HuH-7 (cell line): ENCODE measurements at regions not wholly inside any gene's neighbourhood (a gene's known extent, or its start where the extent isn't known, plus 50 kb on each side); places are given as distances from the start of the nearest gene placed in this dataset.

Experiments
- DNase-seq: peaks from one replicate; pipeline ENCODE4 v3.0.0; 2011; ENCODE audit warnings: low spot score

- no peak for DNase-seq
These were observed 61.9 kb upstream of the CIBAR2 start for GRCh38 chr16:85173981-85174751.

GRCh38 chr16:85174871-85175723, 62.8 kb upstream of the CIBAR2 start:
- no peak for DNase-seq

DNA sequence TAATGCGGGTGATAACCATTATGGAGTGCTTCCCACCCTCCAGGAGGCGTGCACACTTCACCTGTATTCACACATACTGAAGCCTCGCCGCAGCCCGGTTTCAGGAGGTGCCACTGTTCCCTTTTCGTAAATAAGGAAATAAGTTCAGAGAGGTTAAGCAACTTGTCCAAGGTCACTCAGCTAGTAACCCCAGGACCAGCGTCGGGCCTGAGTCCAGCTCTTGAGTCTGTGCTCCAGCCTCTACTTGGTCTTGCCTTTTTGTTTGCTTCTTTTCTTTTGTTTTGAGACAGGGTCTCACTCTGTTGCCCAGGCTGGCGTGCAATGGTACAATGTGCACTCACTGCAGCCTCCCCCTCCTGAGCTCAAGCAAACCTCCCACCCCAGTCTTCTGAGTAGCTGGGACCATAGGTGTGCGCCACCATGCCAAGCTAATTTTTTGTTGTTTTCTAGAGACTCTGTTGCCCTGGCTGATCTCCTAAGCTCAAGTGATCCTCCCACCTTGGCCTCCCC, 63.5 kb upstream of the CIBAR2 start:
- DNase-seq = no peak

DNA sequence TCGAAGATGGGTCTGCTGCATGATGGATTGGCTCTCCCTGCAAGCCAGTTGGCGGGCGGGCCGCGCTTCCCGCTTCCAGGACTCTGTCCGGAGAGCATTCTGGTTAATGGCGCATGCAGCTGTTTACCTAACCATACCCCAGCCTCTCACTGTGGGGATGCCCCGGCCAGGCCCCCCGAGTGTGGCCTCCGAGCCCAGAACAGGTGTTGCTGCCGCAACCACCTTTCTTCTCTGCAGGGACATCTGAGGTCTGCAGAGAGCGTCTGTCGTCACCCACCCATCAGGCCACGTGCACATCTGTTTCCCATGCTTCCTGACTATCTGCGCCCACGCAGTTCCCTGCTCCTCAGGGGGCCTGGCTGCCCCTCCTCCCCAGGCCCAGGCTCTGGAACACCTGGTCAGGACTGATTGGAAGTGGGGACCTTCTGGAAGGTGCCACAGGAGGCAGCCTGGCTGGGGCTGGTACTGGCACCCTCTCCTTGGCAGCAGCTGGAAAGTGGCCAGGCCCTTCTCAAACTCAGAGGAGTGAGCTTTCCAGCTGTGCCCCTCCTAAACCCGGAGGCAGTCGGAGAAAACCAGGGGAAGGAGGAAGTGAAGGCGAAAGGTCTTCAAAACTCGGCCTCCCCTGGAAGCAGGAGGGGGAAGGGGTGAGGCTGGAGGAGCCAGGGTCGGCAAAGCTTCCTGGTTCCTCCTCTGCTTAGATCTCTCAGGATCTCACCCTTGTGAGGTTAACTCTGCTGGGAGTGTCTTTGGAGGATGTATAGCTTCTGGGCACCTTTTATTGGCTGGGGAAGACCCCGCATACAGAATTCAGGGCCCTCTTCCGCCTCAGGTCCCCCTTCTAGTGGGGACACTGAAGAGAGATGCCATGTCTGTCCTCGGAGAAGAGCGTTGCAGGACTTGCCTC, 64.5 kb upstream of the CIBAR2 start:
- DNase-seq = no peak

DNA sequence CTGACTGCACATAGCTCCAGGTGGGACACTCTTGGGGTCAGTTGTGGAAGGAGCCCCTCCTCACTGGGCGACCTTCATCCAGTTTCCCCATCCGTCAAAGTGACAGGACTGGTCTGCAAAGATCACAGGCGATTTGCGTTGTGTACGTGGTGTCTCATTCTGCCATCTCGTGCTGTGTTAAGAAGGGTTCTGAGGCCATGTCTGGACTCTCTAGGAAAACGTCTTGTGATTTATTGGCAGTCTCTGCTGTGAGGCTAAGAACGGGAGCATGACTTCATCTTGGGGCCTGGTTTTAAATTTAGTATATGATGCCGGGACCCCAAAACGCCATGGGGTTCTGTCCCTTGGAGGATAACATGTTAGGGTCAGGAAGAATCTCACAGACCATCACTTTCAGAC, 65.2 kb upstream of the CIBAR2 start:
- DNase-seq = no peak

GRCh38 chr16:85178006-85178591, 65.8 kb upstream of the CIBAR2 start:
- no peak for DNase-seq

DNA sequence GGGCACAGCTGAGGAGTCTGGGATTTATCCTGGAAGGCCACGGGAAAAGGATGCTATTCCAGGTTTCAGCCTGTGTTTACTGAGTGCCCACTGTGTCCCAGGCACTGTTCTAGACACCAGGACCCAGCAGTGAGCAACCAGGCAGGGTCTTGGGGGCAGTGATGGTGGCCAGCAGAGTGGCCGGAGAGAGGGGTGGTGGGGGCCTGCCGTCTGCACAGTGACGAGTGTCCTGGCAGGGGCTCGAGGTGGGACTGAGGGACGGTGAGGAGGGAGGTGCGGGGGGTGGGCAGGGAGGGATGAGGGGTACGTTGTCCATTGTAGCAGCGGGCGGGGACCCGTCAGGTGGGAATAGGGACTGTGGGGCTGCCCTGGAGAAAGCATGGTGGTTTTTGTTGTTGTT, 66.3 kb upstream of the CIBAR2 start:
- no peak for DNase-seq

- DNase-seq = no peak
These were observed 67.2 kb upstream of the CIBAR2 start for GRCh38 chr16:85179344-85180046.

- no peak for DNase-seq
These were observed 68.0 kb upstream of the CIBAR2 start for GRCh38 chr16:85180047-85180826.

- DNase-seq = no peak
These were observed 68.8 kb upstream of the CIBAR2 start for GRCh38 chr16:85180827-85181738.

- DNase-seq = no peak
These were observed 69.5 kb upstream of the CIBAR2 start for GRCh38 chr16:85181739-85182129.

DNA sequence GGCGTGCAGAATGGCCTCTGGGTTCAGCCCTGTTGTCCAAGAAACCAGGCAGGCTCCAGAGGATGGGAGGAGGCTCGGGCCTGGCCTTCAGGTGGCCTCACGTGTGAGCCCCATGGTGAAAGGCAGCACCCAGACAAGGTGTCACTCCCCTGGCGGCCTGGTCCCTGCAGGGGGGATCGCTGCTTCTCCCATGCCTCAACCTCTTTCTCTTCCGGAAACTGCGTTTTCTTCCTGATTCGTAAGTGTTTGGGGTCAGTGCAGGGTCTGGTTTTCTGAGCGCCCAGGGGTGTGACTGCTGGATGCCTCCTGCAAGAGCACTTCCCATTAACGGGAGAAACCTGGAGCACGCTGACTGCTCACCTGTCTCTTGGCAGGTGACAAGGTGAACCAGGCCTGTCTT, 70.0 kb upstream of the CIBAR2 start:
- DNase-seq = no peak

GRCh38 chr16:85182774-85183173, 70.5 kb upstream of the CIBAR2 start:
- no peak for DNase-seq

DNA sequence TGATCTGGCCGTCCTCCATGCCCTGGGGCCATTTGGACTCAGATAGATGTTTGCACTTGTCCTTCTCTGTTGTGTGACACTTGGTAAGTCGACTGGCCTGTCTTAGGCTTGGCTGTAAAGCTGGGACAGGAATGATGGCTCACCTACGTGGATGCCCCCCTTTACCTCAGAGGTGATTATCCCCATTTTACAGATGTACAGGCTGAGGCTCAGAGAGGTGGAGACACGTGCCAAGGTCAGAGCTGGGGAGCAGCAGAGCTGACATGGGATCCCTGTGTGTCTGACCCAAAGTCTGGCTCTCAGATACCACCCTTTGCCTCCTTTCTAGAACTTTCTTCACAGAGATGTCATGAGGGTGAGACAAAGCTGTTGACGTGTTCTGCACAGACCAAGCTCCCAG, 71.3 kb upstream of the CIBAR2 start:
- DNase-seq = no peak

DNA sequence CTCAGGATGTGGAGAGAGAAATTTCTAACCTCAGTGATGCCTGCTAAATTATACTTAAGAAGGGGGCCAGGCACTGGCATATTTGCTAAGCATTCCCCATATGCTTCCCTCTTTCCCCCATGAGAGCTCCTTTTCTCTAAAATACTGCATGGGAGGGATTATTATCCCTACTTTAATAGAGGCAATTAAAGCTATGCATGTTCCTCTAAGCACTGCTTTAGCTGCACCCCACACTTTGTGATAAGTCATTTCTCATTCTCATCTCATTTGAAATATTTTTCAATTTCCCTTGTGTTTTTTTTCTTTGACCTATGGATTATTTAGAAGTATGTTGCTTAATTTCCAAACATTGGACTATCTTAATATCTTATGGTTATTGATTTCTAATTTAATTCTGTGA, 72.1 kb upstream of the CIBAR2 start:
- DNase-seq = no peak

GRCh38 chr16:85185303-85186100, 73.2 kb upstream of the CIBAR2 start:
- DNase-seq = no peak

- DNase-seq = no peak
These were observed 74.7 kb upstream of the CIBAR2 start for GRCh38 chr16:85187002-85187401.

DNA sequence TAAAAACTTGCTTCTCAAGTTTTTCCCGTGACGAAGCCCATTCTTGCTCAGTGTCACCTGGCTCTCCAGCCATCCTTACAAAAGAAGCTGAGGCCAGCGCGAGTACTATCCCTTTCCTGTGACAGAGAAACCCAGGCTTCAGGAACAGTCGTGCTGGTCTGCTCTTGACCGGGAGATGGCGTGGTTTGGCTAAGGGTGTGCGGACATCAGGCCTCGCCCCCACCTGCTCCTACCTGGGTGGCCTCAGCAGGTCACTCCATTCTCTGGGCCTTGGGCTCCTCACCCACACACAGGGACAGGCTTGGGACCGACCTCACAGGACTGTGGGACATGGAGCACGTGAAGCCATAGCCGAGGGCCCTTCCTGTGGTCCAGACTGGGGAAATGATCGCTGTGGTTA, 75.2 kb upstream of the CIBAR2 start:
- no peak for DNase-seq
